Fibroblast of lung (primary cell): ENCODE measurements at regions not wholly inside any gene's neighbourhood (a gene's known extent, or its start where the extent isn't known, plus 50 kb on each side); places are given as distances from the start of the nearest gene placed in this dataset.

Experiments
- DNase-seq, 2 donors: peaks; one replicate each; pipeline versions ENCODE4 v3.0.0 to v3.0.0-alpha.2; 2010; ENCODE audit warnings: low read depth in 2 of 2
- H2AFZ ChIP-seq: 2 replicates; pipeline ENCODE4 v1.5.1; 2012; ENCODE audit warnings: low read length, control low read depth, inconsistent platforms
- H3K27ac ChIP-seq: 2 replicates; pipeline ENCODE4 v1.5.1; 2011; ENCODE audit warnings: low read length, control low read depth; ENCODE audit not compliant: insufficient read depth
- H3K27me3 ChIP-seq: 2 replicates; pipeline ENCODE4 v1.5.1; 2011; ENCODE audit warnings: mild to moderate bottlenecking, low read length; ENCODE audit not compliant: control insufficient read depth, insufficient read depth
- H3K36me3 ChIP-seq: 2 replicates; pipeline ENCODE4 v1.5.1; 2011; ENCODE audit warnings: low read length; ENCODE audit not compliant: control insufficient read depth, insufficient read depth
- H3K4me1 ChIP-seq: 2 replicates; pipeline ENCODE4 v1.5.1; 2011; ENCODE audit warnings: low read length; ENCODE audit not compliant: control insufficient read depth, insufficient read depth; ENCODE audit errors: extremely low read depth
- H3K4me2 ChIP-seq: 2 replicates; pipeline ENCODE4 v1.5.1; 2011; ENCODE audit warnings: low read length, control low read depth; ENCODE audit not compliant: insufficient read depth; ENCODE audit errors: extremely low read depth
- H3K4me3 ChIP-seq, 4 experiments: fragments of 200-600 bp in 1 of 4; sonication (generic) in 1 of 4; replicated peaks in 1 of 4; 2 replicates each; pipeline ENCODE4 v1.5.1; 2011 to 2016; ENCODE audit warnings: low read length in 4 of 4, low read depth in 3 of 4, mild to moderate bottlenecking in 3 of 4, control low read depth in 2 of 4, inconsistent platforms in 1 of 4, mixed read lengths in 1 of 4; ENCODE audit not compliant: insufficient read depth in 1 of 4; ENCODE audit errors: control extremely low read depth in 1 of 4
- H3K79me2 ChIP-seq: 2 replicates; pipeline ENCODE4 v1.5.1; 2012; ENCODE audit warnings: mild to moderate bottlenecking, low read length, inconsistent platforms; ENCODE audit not compliant: control insufficient read depth, insufficient read depth
- H3K9ac ChIP-seq: 2 replicates; pipeline ENCODE4 v1.5.1; 2011; ENCODE audit warnings: mild to moderate bottlenecking, low read length, control low read depth; ENCODE audit not compliant: insufficient read depth
- H3K9me3 ChIP-seq: 2 replicates; pipeline ENCODE4 v1.5.1; 2012; ENCODE audit warnings: low read depth, low read length; ENCODE audit not compliant: control insufficient read depth, insufficient read depth
- H4K20me1 ChIP-seq: 2 replicates; pipeline ENCODE4 v1.5.1; 2011; ENCODE audit warnings: low read length; ENCODE audit not compliant: control insufficient read depth, insufficient read depth; ENCODE audit errors: extremely low read depth
- CTCF ChIP-seq, 2 donors: IDR thresholded peaks in 1 of 2; conservative IDR thresholded peaks in 1 of 2; 1 replicate in 1 of 2; 2 replicates in 1 of 2; pipeline ENCODE4 v1.5.1; 2011 to 2012; ENCODE audit warnings: low read length in 2 of 2, control low read depth in 1 of 2, inconsistent platforms in 1 of 2, low read depth in 1 of 2, mild to moderate bottlenecking in 1 of 2
- EZH2 ChIP-seq: IDR thresholded peaks from 2 replicates; pipeline ENCODE4 v1.5.1; 2012; ENCODE audit warnings: low read length, control low read depth, mild to moderate bottlenecking; ENCODE audit errors: missing control alignments

GRCh38 chrX:25976683-25977310 lies 161.3 kb upstream of the MAGEB18 start:
- H4K20me1 ChIP-seq, result no peaks in the 10 kb centered on the region
- no peak overlapping the region for H3K4me3 ChIP-seq
- no peak overlapping the region for H2AFZ ChIP-seq
- H3K79me2 ChIP-seq, result no peaks in the 10 kb centered on the region
- H3K9ac ChIP-seq, result no peak overlapping the region
- no peaks in the 10 kb centered on the region for H3K27me3 ChIP-seq
- H3K9me3 ChIP-seq, result no peaks in the 10 kb centered on the region
- no peak overlapping the region for H3K4me2 ChIP-seq
- no peaks in the 10 kb centered on the region for H3K36me3 ChIP-seq
- TF ChIP-seq EZH2 (no peak), CTCF (conservative IDR thresholded peaks at IDR 0.05 in 1 of 2, IDR thresholded peaks at IDR 0.05 in 1 of 2; ENCODE audit: low read depth in 1 of 2, low read length in 2 of 2) (no peak)
- no peak overlapping the region for H3K27ac ChIP-seq
- H3K4me1 ChIP-seq, result no peaks in the 10 kb centered on the region
- no peak for DNase-seq

- H3K36me3 ChIP-seq, result no peaks in the 10 kb centered on the region
- TF ChIP-seq EZH2 (no peak), CTCF (conservative IDR thresholded peaks at IDR 0.05 in 1 of 2, IDR thresholded peaks at IDR 0.05 in 1 of 2; ENCODE audit: low read depth in 1 of 2, low read length in 2 of 2) (no peak)
- H3K27me3 ChIP-seq, result no peaks in the 10 kb centered on the region
- no peak overlapping the region for H3K9ac ChIP-seq
- no peaks in the 10 kb centered on the region for H3K9me3 ChIP-seq
- no peak for DNase-seq
- no peak overlapping the region for H3K4me3 ChIP-seq
- no peaks in the 10 kb centered on the region for H4K20me1 ChIP-seq
- no peak overlapping the region for H2AFZ ChIP-seq
- no peaks in the 10 kb centered on the region for H3K79me2 ChIP-seq
- H3K4me2 ChIP-seq, result no peak overlapping the region
- no peaks in the 10 kb centered on the region for H3K4me1 ChIP-seq
- H3K27ac ChIP-seq, result no peak overlapping the region
These were observed 139.5 kb upstream of the MAGEB18 start for GRCh38 chrX:25998687-25999086.

GRCh38 chrX:26007462-26007861 lies 130.7 kb upstream of the MAGEB18 start:
- H4K20me1 ChIP-seq, result no peaks in the 10 kb centered on the region
- H2AFZ ChIP-seq, result no peak overlapping the region
- no peak for DNase-seq
- H3K36me3 ChIP-seq, result no peaks in the 10 kb centered on the region
- no peak overlapping the region for H3K4me3 ChIP-seq
- H3K27ac ChIP-seq, result no peak overlapping the region
- no peak overlapping the region for H3K9ac ChIP-seq
- no peak overlapping the region for H3K4me2 ChIP-seq
- no peaks in the 10 kb centered on the region for H3K4me1 ChIP-seq
- H3K79me2 ChIP-seq, result no peaks in the 10 kb centered on the region
- TF ChIP-seq EZH2, result no peak
- TF ChIP-seq CTCF (conservative IDR thresholded peaks at IDR 0.05 in 1 of 2, IDR thresholded peaks at IDR 0.05 in 1 of 2; ENCODE audit: low read depth in 1 of 2, low read length in 2 of 2), result no peak
- no peaks in the 10 kb centered on the region for H3K27me3 ChIP-seq
- H3K9me3 ChIP-seq, result no peaks in the 10 kb centered on the region
